ENCODE measurements at regions not wholly inside any gene's neighbourhood (a gene's known extent, or its start where the extent isn't known, plus 50 kb on each side); places are given as distances from the start of the nearest gene placed in this dataset.

GRCh38 chr12:42767326-42767954, 177.9 kb upstream of the PRICKLE1 start:
- TF ChIP-seq, protein P1, sequence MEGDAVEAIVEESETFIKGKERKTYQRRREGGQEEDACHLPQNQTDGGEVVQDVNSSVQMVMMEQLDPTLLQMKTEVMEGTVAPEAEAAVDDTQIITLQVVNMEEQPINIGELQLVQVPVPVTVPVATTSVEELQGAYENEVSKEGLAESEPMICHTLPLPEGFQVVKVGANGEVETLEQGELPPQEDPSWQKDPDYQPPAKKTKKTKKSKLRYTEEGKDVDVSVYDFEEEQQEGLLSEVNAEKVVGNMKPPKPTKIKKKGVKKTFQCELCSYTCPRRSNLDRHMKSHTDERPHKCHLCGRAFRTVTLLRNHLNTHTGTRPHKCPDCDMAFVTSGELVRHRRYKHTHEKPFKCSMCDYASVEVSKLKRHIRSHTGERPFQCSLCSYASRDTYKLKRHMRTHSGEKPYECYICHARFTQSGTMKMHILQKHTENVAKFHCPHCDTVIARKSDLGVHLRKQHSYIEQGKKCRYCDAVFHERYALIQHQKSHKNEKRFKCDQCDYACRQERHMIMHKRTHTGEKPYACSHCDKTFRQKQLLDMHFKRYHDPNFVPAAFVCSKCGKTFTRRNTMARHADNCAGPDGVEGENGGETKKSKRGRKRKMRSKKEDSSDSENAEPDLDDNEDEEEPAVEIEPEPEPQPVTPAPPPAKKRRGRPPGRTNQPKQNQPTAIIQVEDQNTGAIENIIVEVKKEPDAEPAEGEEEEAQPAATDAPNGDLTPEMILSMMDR (conservative IDR thresholded peaks at IDR 0.05 in 1 of 2, IDR thresholded peaks at IDR 0.05 in 1 of 2; ENCODE audit: low read depth in 1 of 2, low read length in 2 of 2): no peak
- no peak for TF ChIP-seq EZH2 (IDR thresholded peaks at IDR 0.05; ENCODE audit: low read length, missing control alignments)

Measured in fibroblast of lung (primary cell).